GM12878 (cell line): ENCODE measurements at regions not wholly inside any gene's neighbourhood (a gene's known extent, or its start where the extent isn't known, plus 50 kb on each side); places are given as distances from the start of the nearest gene placed in this dataset.

ENCODE experiments used
- ATAC-seq: fragments of 200-7000 bp; cut with Tn5 transposase; 3 replicates; pipeline ENCODE4 v1.9.1; 2020; ENCODE audit warnings: mild to moderate bottlenecking, moderate library complexity
- BruUV-seq: library from RNA; stranded (reverse); fragments of 400-500 nt; replicated peaks from 2 replicates; lab custom pipeline; 2021; lab: Mats Ljungman, UMichigan
- CTCF ChIA-PET: fragments of 300-600 bp; sonication (Branson Sonifier 250); formaldehyde crosslinking; extraction: SDS; loops from one replicate; lab custom pipeline; 2021; ENCODE audit warnings: inconsistent platforms; lab: Yijun Ruan, JAX
- POLR2A ChIA-PET: fragments of 350-600 bp; formaldehyde crosslinking; extraction: SDS; loops from one replicate; lab custom pipeline; 2021; ENCODE audit warnings: inconsistent platforms; lab: Charles Lee
- RAD21 ChIA-PET: fragments of 300-600 bp; sonication (Branson Sonifier 250); formaldehyde crosslinking; loops from one replicate; lab custom pipeline; 2023; ENCODE audit warnings: antibody characterized with exemption; ENCODE audit not compliant: unreplicated experiment; lab: Charles Lee
- SMC1A ChIA-PET: fragments of 300-600 bp; sonication (Branson Sonifier 250); formaldehyde crosslinking; loops from one replicate; lab custom pipeline; 2023; ENCODE audit not compliant: unreplicated experiment, uncharacterized antibody; lab: Charles Lee
- DNase-seq: peaks from one replicate; pipeline ENCODE4 v3.0.0-alpha.2; 2011; ENCODE audit warnings: low read depth, low spot score
- FAIRE-seq: peaks from 3 replicates; lab custom pipeline; 2011; peaks lifted over from hg19 to GRCh38; lab: Jason Lieb, UNC
- H2AFZ ChIP-seq: 2 replicates; pipeline ENCODE4 v1.6.0; 2011; ENCODE audit warnings: low read depth, low read length, control low read depth; ENCODE audit not compliant: control insufficient read depth
- H3K27ac ChIP-seq: 2 replicates; pipeline ENCODE4 v1.5.1; 2011; ENCODE audit warnings: control low read depth; ENCODE audit not compliant: control insufficient read depth, insufficient read depth
- H3K27me3 ChIP-seq, 2 experiments: replicated peaks in 1 of 2; 2 replicates each; pipeline versions ENCODE4 v1.6.0 to v1.6.1; 2011; ENCODE audit warnings: low read length in 1 of 2; ENCODE audit not compliant: control insufficient read depth in 2 of 2, insufficient read depth in 2 of 2
- H3K36me3 ChIP-seq, 2 experiments: 2 replicates each; pipeline ENCODE4 v1.5.1; 2011; ENCODE audit warnings: low read length in 1 of 2; ENCODE audit not compliant: control insufficient read depth in 2 of 2, insufficient read depth in 2 of 2
- H3K4me1 ChIP-seq: 2 replicates; pipeline ENCODE4 v1.6.1; 2011; ENCODE audit warnings: mild to moderate bottlenecking, low read length, moderate library complexity, mixed read lengths; ENCODE audit not compliant: control insufficient read depth, insufficient read depth
- H3K4me2 ChIP-seq: 2 replicates; pipeline ENCODE4 v1.6.0; 2011; ENCODE audit warnings: control low read depth; ENCODE audit not compliant: control insufficient read depth, insufficient read depth
- H3K4me3 ChIP-seq: fragments of 200-600 bp; sonication (generic); 2 replicates; pipeline ENCODE4 v1.5.1; 2016
- H3K79me2 ChIP-seq: 2 replicates; pipeline ENCODE4 v1.6.0; 2011; ENCODE audit warnings: low read length; ENCODE audit not compliant: control insufficient read depth, insufficient read depth
- H3K9ac ChIP-seq: 2 replicates; pipeline ENCODE4 v1.8.0; 2011; ENCODE audit warnings: low read length, control low read depth, mixed read lengths; ENCODE audit not compliant: control insufficient read depth, insufficient read depth
- H3K9me3 ChIP-seq: replicated peaks from 3 replicates; pipeline ENCODE4 v1.5.1; 2011; ENCODE audit warnings: mild to moderate bottlenecking, low read length; ENCODE audit not compliant: control insufficient read depth, insufficient read depth
- H4K20me1 ChIP-seq: 2 replicates; pipeline ENCODE4 v1.6.0; 2011; ENCODE audit not compliant: control insufficient read depth, insufficient read depth
- CBX5 ChIP-seq: sonication (generic); IDR thresholded peaks from 2 replicates; pipeline ENCODE4 v1.6.1; 2016; ENCODE audit warnings: low read depth, moderate library complexity, mild to moderate bottlenecking, inconsistent platforms
- SMC3 ChIP-seq: IDR thresholded peaks from 2 replicates; pipeline ENCODE4 v1.6.1; 2011; ENCODE audit warnings: low read length, improper control_type of control experiment, borderline replicate concordance
- WGBS: methylation state at CpG from one replicate; pipeline ENCODE4 v1.1.6; 2016; ENCODE audit warnings: low lambda C conversion rate; ENCODE audit not compliant: insufficient replicate concordance, insufficient coverage; ENCODE audit errors: missing lambda C conversion rate; 5-methylcytosine and 5-hydroxymethylcytosine counted together
- in situ Hi-C: fragments of 300-500 bp; cut with MboI; formaldehyde crosslinking; loops from 9 replicates; pipeline ENCODE4 v1.14.3; 2018; ENCODE audit warnings: mixed read lengths
- intact Hi-C: fragments of 100-400 bp; cut with micrococcal nuclease; formaldehyde crosslinking; loops from one replicate; pipeline ENCODE4 v1.14.2; 2022; ENCODE audit not compliant: unreplicated experiment
- TF ChIP-seq, protein P1 (sequence below): fragments of 150-350 bp; IDR thresholded peaks from 2 replicates; pipeline ENCODE4 v1.6.1; 2016; ENCODE audit warnings: low read depth, low read length

DNA sequence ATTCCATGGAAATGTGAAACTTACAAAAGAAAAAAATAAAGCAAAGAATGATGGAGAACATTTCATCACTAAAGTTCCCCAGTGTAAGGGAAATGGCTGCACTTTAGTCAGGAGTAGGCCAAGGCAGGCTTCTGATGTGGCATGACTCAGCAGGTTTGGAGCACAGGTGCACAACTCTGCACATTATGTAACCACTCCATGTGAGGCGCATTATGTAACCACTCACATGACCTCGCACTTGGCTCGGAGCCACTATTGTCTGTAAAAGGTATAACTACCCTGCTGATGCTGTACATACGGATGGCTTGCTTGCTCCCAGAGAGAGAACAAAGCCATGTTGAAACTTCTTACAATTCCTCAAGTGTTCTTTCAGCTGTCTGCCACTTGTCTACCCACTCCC is 727.6 kb downstream of the TRAM1L1 start:
- no peaks in the 10 kb centered on the region for H3K4me1 ChIP-seq
- H3K36me3 ChIP-seq, result no peaks in the 10 kb centered on the region
- RAD21 ChIA-PET, result interaction anchor here (0.9 to 2.4 kb wide), 2 partner anchors 18 to 365 kb away, joined by 4 to 6 read pairs; no protein-coding TSS in a partner anchor
- no peaks in the 10 kb centered on the region for H3K27me3 ChIP-seq
- FAIRE-seq, result no peak
- DNase-seq, result no peak
- intact Hi-C loops, result loop anchor here (1.0 to 5.0 kb wide), 4 partner anchors 175 to 1865 kb away; no protein-coding TSS in a partner anchor
- no peak overlapping the region for H3K9ac ChIP-seq
- no peak overlapping the region for H2AFZ ChIP-seq
- no peak for ATAC-seq
- WGBS, result 84% methylated on average over 4 of the region's 4 CpGs
- H3K27ac ChIP-seq, result no peak overlapping the region
- BruUV-seq, result no TSS peak
- H3K4me3 ChIP-seq, result no peak overlapping the region
- no peaks in the 10 kb centered on the region for H4K20me1 ChIP-seq
- SMC1A ChIA-PET, result interaction anchor here (1.2 to 1.5 kb wide), 2 partner anchors 11 to 32 kb away, joined by 3 to 4 read pairs; no protein-coding TSS in a partner anchor
- no peak for TF ChIP-seq SMC3
- peak; percentile 50; the same call in 1 of the 2 replicates for TF ChIP-seq CBX5
- TF ChIP-seq, protein P1, sequence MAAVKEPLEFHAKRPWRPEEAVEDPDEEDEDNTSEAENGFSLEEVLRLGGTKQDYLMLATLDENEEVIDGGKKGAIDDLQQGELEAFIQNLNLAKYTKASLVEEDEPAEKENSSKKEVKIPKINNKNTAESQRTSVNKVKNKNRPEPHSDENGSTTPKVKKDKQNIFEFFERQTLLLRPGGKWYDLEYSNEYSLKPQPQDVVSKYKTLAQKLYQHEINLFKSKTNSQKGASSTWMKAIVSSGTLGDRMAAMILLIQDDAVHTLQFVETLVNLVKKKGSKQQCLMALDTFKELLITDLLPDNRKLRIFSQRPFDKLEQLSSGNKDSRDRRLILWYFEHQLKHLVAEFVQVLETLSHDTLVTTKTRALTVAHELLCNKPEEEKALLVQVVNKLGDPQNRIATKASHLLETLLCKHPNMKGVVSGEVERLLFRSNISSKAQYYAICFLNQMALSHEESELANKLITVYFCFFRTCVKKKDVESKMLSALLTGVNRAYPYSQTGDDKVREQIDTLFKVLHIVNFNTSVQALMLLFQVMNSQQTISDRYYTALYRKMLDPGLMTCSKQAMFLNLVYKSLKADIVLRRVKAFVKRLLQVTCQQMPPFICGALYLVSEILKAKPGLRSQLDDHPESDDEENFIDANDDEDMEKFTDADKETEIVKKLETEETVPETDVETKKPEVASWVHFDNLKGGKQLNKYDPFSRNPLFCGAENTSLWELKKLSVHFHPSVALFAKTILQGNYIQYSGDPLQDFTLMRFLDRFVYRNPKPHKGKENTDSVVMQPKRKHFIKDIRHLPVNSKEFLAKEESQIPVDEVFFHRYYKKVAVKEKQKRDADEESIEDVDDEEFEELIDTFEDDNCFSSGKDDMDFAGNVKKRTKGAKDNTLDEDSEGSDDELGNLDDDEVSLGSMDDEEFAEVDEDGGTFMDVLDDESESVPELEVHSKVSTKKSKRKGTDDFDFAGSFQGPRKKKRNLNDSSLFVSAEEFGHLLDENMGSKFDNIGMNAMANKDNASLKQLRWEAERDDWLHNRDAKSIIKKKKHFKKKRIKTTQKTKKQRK, result peak; percentile 44; the same call in 1 of the 2 replicates
- TF ChIP-seq, all 136 proteins: peak for 2
- CTCF ChIA-PET, result interaction anchor here (0.9 to 3.0 kb wide), 5 partner anchors 9 to 345 kb away, joined by 4 to 13 read pairs (median 8); no protein-coding TSS in a partner anchor
- POLR2A ChIA-PET, result no interaction called here
- Histone ChIP-seq H3K79me2 (no peaks in the 10 kb centered on the region), H3K9me3 (no peaks in the 10 kb centered on the region; the same call in 2 of the 3 replicates), H3K4me2 (no peak overlapping the region)
- in situ Hi-C loops, result loop anchor here (25.0 kb wide), 2 partner anchors 305 to 1905 kb away; no protein-coding TSS in a partner anchor
